ENCODE measurements at regions not wholly inside any gene's neighbourhood (a gene's known extent, or its start where the extent isn't known, plus 50 kb on each side); places are given as distances from the start of the nearest gene placed in this dataset.
"Not testable (repeated sequence)": the region's sequence is repeated elsewhere in the genome, so short reads cannot be mapped to it uniquely, and the experiment has no call there.

DNA sequence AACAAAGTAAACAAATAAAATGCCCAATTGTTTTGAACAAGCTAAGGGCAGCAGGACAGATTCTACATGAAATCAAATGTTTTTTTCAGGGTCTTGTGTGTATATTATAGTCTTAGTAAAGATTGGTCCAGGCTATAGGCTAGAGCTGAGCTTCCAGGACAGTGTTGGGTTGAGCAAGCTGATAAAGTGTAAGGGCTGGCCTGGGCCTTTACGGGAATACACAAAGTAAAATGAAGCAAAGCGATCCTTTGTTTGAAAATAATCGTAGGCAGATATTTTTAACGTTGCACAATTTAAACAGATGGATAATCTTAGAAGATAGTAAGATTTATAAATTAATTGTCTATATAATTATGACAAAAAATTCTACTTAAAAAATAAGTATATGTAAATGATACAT, 1204.6 kb downstream of the OTOL1 start:
- DNase-seq: no peak
- Histone ChIP-seq H3K4me3 (ENCODE audit: low read depth, low read length) (no peak overlapping the region), H3K9me3 (ENCODE audit: severe bottlenecking) (no peaks in the 10 kb centered on the region), H3K27me3 (ENCODE audit: insufficient read depth, low read depth, severe bottlenecking) (no peaks in the 10 kb centered on the region), H3K36me3 (no peaks in the 10 kb centered on the region), H3K27ac (no peak overlapping the region)
- TF ChIP-seq, protein P1, sequence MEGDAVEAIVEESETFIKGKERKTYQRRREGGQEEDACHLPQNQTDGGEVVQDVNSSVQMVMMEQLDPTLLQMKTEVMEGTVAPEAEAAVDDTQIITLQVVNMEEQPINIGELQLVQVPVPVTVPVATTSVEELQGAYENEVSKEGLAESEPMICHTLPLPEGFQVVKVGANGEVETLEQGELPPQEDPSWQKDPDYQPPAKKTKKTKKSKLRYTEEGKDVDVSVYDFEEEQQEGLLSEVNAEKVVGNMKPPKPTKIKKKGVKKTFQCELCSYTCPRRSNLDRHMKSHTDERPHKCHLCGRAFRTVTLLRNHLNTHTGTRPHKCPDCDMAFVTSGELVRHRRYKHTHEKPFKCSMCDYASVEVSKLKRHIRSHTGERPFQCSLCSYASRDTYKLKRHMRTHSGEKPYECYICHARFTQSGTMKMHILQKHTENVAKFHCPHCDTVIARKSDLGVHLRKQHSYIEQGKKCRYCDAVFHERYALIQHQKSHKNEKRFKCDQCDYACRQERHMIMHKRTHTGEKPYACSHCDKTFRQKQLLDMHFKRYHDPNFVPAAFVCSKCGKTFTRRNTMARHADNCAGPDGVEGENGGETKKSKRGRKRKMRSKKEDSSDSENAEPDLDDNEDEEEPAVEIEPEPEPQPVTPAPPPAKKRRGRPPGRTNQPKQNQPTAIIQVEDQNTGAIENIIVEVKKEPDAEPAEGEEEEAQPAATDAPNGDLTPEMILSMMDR (IDR thresholded peaks at IDR 0.05; ENCODE audit: low read depth, low read length): no peak

DNA sequence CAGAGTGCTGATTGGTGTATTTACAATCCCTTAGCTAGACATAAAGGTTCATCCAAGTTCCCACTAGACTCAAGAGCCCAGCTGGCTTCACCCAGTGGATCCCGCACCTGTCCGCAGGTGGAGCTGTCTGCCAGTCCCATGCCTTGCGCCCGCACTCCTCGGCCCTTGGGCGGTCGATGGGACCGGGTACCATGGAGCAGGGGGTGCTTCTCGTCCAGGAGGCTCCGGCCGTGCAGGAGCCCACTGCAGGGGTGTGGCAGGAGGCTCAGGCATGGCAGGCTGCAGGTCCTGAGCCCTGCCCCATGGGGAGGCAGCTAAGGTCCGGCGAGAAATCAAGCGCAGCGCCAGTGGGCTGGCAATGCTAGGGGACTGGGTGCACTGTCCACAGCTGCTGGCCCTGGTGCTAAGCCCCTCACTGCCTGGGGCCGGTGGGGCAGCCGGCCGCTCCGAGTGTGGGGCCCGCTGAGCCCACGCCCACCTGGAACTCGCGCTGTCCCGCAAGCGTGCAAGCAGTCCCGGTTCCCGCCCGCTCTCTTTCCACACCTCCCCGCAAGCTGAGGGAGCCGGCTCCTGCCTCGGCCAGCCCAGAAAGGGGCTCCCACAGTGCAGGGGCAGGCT, 1206.3 kb downstream of the OTOL1 start:
- no peak overlapping the region for H3K4me3 ChIP-seq (ENCODE audit: low read depth, low read length)
- no peaks in the 10 kb centered on the region for H3K27me3 ChIP-seq (ENCODE audit: insufficient read depth, low read depth, severe bottlenecking)
- no peaks in the 10 kb centered on the region for H3K36me3 ChIP-seq
- H3K27ac ChIP-seq: no peak overlapping the region
- H3K9me3 ChIP-seq (ENCODE audit: severe bottlenecking): no peaks in the 10 kb centered on the region
- no peak for DNase-seq
- TF ChIP-seq, protein P1 (IDR thresholded peaks at IDR 0.05; ENCODE audit: low read depth, low read length): no peak

DNA sequence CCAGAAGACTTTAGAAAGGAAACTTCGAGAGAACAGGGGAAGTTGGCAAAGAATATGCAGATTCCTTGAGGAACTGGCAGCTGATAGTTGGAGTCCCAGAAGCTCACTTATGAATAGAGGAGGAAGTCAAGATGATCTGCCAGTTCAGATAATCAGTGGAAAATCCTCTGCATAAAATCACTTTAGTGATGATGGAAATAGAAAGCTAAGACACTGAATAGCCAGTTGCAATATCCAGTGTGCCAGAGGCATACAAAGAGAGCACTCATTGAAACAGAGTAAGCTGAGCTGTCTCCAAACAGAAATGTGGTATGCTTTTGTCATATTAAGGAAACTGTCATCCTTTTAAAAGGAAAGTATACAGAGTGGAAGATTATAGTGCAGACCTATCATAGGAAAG, 1207.6 kb downstream of the OTOL1 start:
- Histone ChIP-seq H3K4me3 (ENCODE audit: low read depth, low read length) (no peak overlapping the region), H3K36me3 (no peaks in the 10 kb centered on the region), H3K27me3 (ENCODE audit: insufficient read depth, low read depth, severe bottlenecking) (no peaks in the 10 kb centered on the region), H3K27ac (no peak overlapping the region), H3K9me3 (ENCODE audit: severe bottlenecking) (no peaks in the 10 kb centered on the region)
- TF ChIP-seq, protein P1 (IDR thresholded peaks at IDR 0.05; ENCODE audit: low read depth, low read length): no peak
- DNase-seq: no peak

DNA sequence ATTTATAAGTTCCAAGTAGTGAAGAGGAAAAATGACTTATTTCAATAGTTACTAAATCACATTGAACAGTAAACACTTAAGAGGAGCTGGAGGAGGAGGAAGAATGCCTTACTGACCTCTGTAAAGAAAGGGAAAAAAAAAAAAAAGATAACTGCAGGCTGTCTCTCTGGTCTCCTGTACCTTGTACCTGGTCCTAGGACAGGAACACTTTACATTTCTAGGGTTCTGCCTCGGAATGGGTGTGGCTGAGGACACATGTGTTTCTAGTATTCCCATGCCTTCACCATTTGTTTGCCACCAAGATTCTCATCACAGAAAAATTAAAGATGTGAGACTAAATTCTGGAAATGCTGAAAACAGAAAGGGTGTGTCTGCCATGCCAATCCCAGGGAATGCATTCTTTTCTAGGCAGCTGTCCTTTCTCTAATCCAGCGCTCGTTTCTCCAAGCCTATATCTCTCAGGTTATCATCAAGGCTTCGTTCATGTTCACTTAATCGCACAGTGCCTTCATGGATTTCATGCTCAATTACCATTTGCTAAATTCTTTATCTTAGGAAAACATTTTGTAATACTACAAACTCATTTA, 1208.3 kb downstream of the OTOL1 start:
- no peaks in the 10 kb centered on the region for H3K36me3 ChIP-seq
- TF ChIP-seq, protein P1 (IDR thresholded peaks at IDR 0.05; ENCODE audit: low read depth, low read length): no peak
- no peaks in the 10 kb centered on the region for H3K9me3 ChIP-seq (ENCODE audit: severe bottlenecking)
- H3K27ac ChIP-seq: no peak overlapping the region
- no peak for DNase-seq
- no peaks in the 10 kb centered on the region for H3K27me3 ChIP-seq (ENCODE audit: insufficient read depth, low read depth, severe bottlenecking)
- H3K4me3 ChIP-seq (ENCODE audit: low read depth, low read length): no peak overlapping the region

DNA sequence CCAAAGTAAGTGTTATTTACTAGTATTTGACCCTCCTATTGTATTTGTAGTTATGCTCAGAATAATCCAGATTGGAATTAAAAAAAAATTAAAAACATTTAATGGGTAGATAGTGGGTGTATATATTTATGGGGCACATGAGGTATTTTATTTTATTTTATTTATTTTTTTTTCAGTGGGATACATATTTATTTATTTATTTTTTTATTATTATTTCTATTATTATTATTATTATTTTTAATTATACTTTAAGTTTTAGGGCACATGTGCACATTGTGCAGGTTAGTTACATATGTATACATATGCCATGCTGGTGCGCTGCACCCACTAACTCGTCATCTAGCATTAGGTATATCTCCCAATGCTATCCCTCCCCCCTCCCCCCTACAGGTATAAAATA, 1211.8 kb downstream of the OTOL1 start:
- not testable (repeated sequence) for DNase-seq; H3K27ac ChIP-seq; H3K4me3 ChIP-seq (ENCODE audit: low read depth, low read length); H3K27me3 ChIP-seq (ENCODE audit: insufficient read depth, low read depth, severe bottlenecking); H3K36me3 ChIP-seq; H3K9me3 ChIP-seq (ENCODE audit: severe bottlenecking)

DNA sequence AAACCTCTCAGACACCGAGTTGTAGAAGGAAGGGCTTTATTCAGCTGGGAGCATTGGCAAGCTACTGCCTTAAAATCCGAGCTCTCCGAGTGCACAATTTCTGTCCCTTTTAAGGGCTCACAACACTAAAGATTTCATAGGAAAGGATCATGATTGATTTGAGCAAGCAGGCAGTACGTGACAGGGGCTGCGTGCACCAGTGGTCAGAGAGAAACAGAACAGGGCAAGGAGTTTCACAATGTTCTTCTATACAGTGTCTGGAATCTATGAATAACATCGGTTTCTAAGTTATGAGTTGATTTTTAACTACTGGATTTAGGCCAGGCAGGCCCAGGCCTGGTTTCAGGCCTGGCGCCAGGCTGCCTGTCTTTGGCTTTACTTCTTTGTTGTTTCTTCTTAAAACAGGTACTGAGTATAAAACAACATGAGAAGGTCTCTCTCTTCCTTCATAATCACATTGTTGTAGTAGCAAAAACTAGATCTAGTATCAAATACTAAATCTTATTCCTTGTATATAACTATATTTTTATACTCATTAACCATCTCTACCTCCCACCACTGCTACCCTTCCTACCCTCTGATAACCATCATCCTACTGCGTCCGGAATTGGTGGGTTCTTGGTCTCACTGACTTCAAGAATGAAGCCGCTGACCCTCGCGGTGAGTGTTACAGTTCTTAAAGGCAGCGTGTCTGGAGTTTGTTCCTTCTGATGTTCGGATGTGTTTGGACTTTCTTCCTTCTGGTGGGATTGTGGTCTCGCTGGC, 1212.5 kb downstream of the OTOL1 start:
- not testable (repeated sequence) for DNase-seq; H3K9me3 ChIP-seq (ENCODE audit: severe bottlenecking); H3K27me3 ChIP-seq (ENCODE audit: insufficient read depth, low read depth, severe bottlenecking); H3K27ac ChIP-seq; H3K4me3 ChIP-seq (ENCODE audit: low read depth, low read length); H3K36me3 ChIP-seq
